ENCODE measurements at regions not wholly inside any gene's neighbourhood (a gene's known extent, or its start where the extent isn't known, plus 50 kb on each side); places are given as distances from the start of the nearest gene placed in this dataset.

DNA sequence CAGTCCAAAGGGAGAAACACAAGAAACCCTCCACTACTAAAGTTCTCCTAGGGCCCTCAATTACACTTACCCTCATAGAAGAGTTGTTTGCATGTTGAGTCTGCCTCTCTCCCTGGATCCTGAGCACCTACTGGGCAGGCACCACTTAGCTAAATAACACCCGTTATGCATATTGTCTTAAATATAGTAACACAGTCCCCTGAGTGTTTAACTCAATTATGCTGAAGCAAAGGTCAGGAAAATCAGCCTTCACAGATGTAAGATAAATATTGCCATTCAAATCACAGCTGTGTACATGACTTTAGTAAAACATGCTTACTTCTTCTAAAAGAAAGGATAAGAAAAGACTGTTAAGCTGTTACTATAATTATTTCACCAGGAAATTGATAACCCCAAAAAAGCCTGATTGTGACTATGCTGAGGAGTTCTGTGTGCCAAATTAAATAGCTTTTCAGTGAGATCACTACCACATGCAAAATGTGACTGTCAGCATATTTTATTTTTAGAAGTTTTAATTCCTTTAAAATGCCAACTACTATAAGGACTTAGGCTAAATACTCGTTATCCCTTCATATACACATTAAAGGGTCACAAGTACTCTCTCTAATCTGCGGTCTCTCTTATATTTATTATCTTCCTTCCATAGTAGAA is 733.9 kb upstream of the PHF14 start:
- TF ChIP-seq SIN3A (IDR thresholded peaks at IDR 0.05; ENCODE audit: borderline replicate concordance, insufficient read depth, low read length) (no peak), FOXP2 (optimal IDR thresholded peaks at IDR 0.05; ENCODE audit: borderline replicate concordance, extremely low read depth, extremely low read length, insufficient read depth) (no peak), TAF1 (IDR thresholded peaks at IDR 0.05; ENCODE audit: borderline replicate concordance, insufficient read depth, low read length) (no peak), POLR2AphosphoS5 (IDR thresholded peaks at IDR 0.05; ENCODE audit: low read depth, low read length) (no peak)
- TF ChIP-seq, protein P1, sequence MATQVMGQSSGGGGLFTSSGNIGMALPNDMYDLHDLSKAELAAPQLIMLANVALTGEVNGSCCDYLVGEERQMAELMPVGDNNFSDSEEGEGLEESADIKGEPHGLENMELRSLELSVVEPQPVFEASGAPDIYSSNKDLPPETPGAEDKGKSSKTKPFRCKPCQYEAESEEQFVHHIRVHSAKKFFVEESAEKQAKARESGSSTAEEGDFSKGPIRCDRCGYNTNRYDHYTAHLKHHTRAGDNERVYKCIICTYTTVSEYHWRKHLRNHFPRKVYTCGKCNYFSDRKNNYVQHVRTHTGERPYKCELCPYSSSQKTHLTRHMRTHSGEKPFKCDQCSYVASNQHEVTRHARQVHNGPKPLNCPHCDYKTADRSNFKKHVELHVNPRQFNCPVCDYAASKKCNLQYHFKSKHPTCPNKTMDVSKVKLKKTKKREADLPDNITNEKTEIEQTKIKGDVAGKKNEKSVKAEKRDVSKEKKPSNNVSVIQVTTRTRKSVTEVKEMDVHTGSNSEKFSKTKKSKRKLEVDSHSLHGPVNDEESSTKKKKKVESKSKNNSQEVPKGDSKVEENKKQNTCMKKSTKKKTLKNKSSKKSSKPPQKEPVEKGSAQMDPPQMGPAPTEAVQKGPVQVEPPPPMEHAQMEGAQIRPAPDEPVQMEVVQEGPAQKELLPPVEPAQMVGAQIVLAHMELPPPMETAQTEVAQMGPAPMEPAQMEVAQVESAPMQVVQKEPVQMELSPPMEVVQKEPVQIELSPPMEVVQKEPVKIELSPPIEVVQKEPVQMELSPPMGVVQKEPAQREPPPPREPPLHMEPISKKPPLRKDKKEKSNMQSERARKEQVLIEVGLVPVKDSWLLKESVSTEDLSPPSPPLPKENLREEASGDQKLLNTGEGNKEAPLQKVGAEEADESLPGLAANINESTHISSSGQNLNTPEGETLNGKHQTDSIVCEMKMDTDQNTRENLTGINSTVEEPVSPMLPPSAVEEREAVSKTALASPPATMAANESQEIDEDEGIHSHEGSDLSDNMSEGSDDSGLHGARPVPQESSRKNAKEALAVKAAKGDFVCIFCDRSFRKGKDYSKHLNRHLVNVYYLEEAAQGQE (IDR thresholded peaks at IDR 0.05; ENCODE audit: insufficient read depth in 1 of 2, low read depth in 2 of 2, low read length in 2 of 2): no peak

- TF ChIP-seq POLR2AphosphoS5 (IDR thresholded peaks at IDR 0.05; ENCODE audit: low read depth, low read length) (no peak), TAF1 (IDR thresholded peaks at IDR 0.05; ENCODE audit: borderline replicate concordance, insufficient read depth, low read length) (no peak), SIN3A (IDR thresholded peaks at IDR 0.05; ENCODE audit: borderline replicate concordance, insufficient read depth, low read length) (no peak), FOXP2 (optimal IDR thresholded peaks at IDR 0.05; ENCODE audit: borderline replicate concordance, extremely low read depth, extremely low read length, insufficient read depth) (no peak)
- TF ChIP-seq, protein P1 (IDR thresholded peaks at IDR 0.05; ENCODE audit: insufficient read depth in 1 of 2, low read depth in 2 of 2, low read length in 2 of 2): no peak
These were observed 728.3 kb upstream of the PHF14 start for GRCh38 chr7:10245406-10245805.

GRCh38 chr7:10257438-10257837 is 716.2 kb upstream of the PHF14 start:
- TF ChIP-seq POLR2AphosphoS5 (IDR thresholded peaks at IDR 0.05; ENCODE audit: low read depth, low read length): no peak
- TF ChIP-seq TAF1 (IDR thresholded peaks at IDR 0.05; ENCODE audit: borderline replicate concordance, insufficient read depth, low read length): no peak
- TF ChIP-seq FOXP2 (optimal IDR thresholded peaks at IDR 0.05; ENCODE audit: borderline replicate concordance, extremely low read depth, extremely low read length, insufficient read depth): no peak

GRCh38 chr7:10266976-10267375 is 706.7 kb upstream of the PHF14 start:
- TF ChIP-seq, protein P1 (IDR thresholded peaks at IDR 0.05; ENCODE audit: insufficient read depth in 1 of 2, low read depth in 2 of 2, low read length in 2 of 2): no peak
- TF ChIP-seq POLR2AphosphoS5 (IDR thresholded peaks at IDR 0.05; ENCODE audit: low read depth, low read length) (no peak), FOXP2 (optimal IDR thresholded peaks at IDR 0.05; ENCODE audit: borderline replicate concordance, extremely low read depth, extremely low read length, insufficient read depth) (no peak), SIN3A (IDR thresholded peaks at IDR 0.05; ENCODE audit: borderline replicate concordance, insufficient read depth, low read length) (no peak), TAF1 (IDR thresholded peaks at IDR 0.05; ENCODE audit: borderline replicate concordance, insufficient read depth, low read length) (no peak)

DNA sequence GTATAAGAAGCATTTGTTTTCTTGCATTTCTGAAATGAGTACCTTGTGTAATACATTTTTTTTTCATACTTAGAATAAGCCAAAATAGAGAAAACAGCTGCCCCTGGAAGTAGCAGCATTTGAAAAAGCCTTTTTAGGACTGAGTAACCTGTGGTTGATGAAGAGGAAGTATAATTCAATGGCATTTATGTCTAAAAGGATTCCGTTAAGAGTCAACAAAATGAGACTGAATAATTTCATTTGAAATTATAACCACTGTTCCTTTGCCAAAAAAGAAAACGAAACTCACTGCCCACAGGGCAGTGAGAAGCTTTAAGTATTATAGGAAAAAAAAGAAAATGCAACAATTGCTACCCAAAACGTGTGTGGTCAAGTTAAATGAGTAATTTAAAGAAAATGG is 705.6 kb upstream of the PHF14 start:
- TF ChIP-seq POLR2AphosphoS5 (IDR thresholded peaks at IDR 0.05; ENCODE audit: low read depth, low read length) (no peak), TAF1 (IDR thresholded peaks at IDR 0.05; ENCODE audit: borderline replicate concordance, insufficient read depth, low read length) (no peak), FOXP2 (optimal IDR thresholded peaks at IDR 0.05; ENCODE audit: borderline replicate concordance, extremely low read depth, extremely low read length, insufficient read depth) (no peak), SIN3A (IDR thresholded peaks at IDR 0.05; ENCODE audit: borderline replicate concordance, insufficient read depth, low read length) (no peak)
- TF ChIP-seq, protein P1 (IDR thresholded peaks at IDR 0.05; ENCODE audit: insufficient read depth in 1 of 2, low read depth in 2 of 2, low read length in 2 of 2): no peak

Data from PFSK-1 (cell line).